Endothelial cell of umbilical vein (primary cell): ENCODE measurements at regions not wholly inside any gene's neighbourhood (a gene's known extent, or its start where the extent isn't known, plus 50 kb on each side); places are given as distances from the start of the nearest gene placed in this dataset.

Experiments used
- CTCF ChIP-seq, 2 donors: IDR thresholded peaks; 1 replicate in 1 of 2; 2 replicates in 1 of 2; pipeline ENCODE4 v1.5.1; 2011; ENCODE audit warnings: low read length in 2 of 2, mild to moderate bottlenecking in 2 of 2, moderate library complexity in 2 of 2, control low read depth in 1 of 2, inconsistent platforms in 1 of 2, low read depth in 1 of 2; ENCODE audit not compliant: insufficient read depth in 1 of 2; ENCODE audit errors: extremely low read depth in 1 of 2
- EZH2 ChIP-seq: IDR thresholded peaks from 2 replicates; pipeline ENCODE4 v1.6.1; 2012; ENCODE audit warnings: borderline replicate concordance, low read depth, mild to moderate bottlenecking, moderate library complexity, low read length, inconsistent platforms; ENCODE audit not compliant: severe bottlenecking
- JUN ChIP-seq: IDR thresholded peaks from 2 replicates; pipeline ENCODE4 v1.6.1; 2011; ENCODE audit warnings: borderline replicate concordance, low read depth; ENCODE audit not compliant: insufficient read length, insufficient read depth
- MAX ChIP-seq: IDR thresholded peaks from 2 replicates; pipeline ENCODE4 v1.6.1; 2011; ENCODE audit not compliant: insufficient read depth, insufficient read length
- MYC ChIP-seq: IDR thresholded peaks from one replicate; pipeline ENCODE4 v1.6.1; 2011; ENCODE audit warnings: mild to moderate bottlenecking, low read depth, low read length
- POLR2A ChIP-seq: IDR thresholded peaks from 2 replicates; pipeline ENCODE4 v1.6.1; 2012; ENCODE audit warnings: low read depth, mild to moderate bottlenecking, control low read depth, low read length
- POLR2AphosphoS5 ChIP-seq: IDR thresholded peaks from 2 replicates; pipeline ENCODE4 v1.6.1; 2012; ENCODE audit warnings: low read depth, mild to moderate bottlenecking, control low read depth, low read length, moderate library complexity; ENCODE audit not compliant: insufficient read depth

GRCh38 chr7:106717254-106717954, 56.4 kb upstream of the CCDC71L start:
- TF ChIP-seq CTCF (IDR thresholded peaks at IDR 0.05; ENCODE audit: extremely low read depth in 1 of 2, insufficient read depth in 1 of 2, low read depth in 1 of 2, low read length in 2 of 2) (no peak), POLR2A (no peak), POLR2AphosphoS5 (no peak), EZH2 (no peak), MYC (no peak), JUN (no peak), MAX (no peak)
